ENCODE measurements at regions not wholly inside any gene's neighbourhood (a gene's known extent, or its start where the extent isn't known, plus 50 kb on each side); places are given as distances from the start of the nearest gene placed in this dataset.
A peak's percentile ranks its signal among the peaks of the same experiment; 100 is the strongest.
"Not testable (repeated sequence)": the region's sequence is repeated elsewhere in the genome, so short reads cannot be mapped to it uniquely, and the experiment has no call there.

DNA sequence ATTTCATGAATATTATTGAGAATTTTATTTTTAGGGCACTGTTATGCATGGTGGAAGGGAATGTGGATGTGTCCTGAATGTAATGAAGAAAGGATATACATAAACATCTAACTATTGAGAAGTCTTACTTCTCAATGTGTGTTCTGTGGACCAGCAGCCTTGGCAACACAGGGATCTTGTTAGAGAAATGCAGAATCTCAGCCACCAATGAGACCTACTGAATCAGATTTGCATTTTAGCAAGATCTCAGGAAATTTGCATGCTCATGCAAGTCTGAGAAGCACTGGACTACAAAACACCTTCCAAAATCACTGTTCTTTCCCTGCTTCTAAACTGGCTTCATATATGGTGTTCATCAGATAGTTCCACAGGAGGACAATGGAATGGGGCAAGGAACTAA, 139.7 kb upstream of the WDFY3 start:
- no peak for DNase-seq

GRCh38 chr4:85106805-85107336, 140.4 kb upstream of the WDFY3 start:
- no peak for DNase-seq

GRCh38 chr4:85107553-85107952, 141.1 kb upstream of the WDFY3 start:
- DNase-seq: no peak

GRCh38 chr4:85113706-85114105, 147.2 kb upstream of the WDFY3 start:
- no peak for DNase-seq

DNA sequence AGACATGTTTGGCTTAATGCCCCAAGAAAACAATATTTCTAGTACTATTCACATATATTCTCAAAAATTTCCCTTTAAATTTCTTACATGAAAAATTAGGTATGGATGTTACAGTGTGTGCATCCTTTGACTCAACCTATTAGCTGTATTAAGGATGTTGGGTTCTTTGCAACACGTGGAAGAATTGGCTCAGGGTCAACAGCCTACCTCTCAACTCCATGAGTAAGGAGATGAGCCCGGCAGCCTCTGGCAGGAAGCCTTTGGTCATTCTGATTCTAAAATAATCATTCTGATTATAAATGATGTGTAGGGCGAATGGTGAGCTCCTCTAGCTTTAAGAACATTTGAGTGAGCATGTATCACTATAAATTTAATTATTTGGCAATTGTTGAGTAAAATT, 148.0 kb upstream of the WDFY3 start:
- DNase-seq: no peak

- no peak for DNase-seq
Observed at GRCh38 chr4:85116008-85116407, 149.5 kb upstream of the WDFY3 start.

DNA sequence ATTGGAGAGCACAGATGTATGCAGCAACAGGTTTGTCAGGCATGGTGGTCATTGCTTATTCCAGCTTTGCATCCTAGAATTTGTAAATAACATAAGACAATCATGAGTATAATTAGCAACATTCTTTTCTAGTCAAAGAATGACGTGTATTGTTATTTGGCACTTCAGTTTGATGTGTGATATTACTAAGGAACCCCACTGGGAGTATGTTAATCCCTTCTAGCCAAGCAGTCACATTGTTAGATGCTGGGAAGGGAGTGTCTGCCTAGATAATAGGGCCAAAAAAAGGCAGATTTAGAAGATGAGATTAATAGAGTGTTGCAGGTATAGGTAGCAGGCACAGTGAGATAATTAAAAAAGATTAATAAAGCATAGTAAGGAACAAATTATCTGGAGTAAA, 159.2 kb upstream of the WDFY3 start:
- no peak for DNase-seq

DNA sequence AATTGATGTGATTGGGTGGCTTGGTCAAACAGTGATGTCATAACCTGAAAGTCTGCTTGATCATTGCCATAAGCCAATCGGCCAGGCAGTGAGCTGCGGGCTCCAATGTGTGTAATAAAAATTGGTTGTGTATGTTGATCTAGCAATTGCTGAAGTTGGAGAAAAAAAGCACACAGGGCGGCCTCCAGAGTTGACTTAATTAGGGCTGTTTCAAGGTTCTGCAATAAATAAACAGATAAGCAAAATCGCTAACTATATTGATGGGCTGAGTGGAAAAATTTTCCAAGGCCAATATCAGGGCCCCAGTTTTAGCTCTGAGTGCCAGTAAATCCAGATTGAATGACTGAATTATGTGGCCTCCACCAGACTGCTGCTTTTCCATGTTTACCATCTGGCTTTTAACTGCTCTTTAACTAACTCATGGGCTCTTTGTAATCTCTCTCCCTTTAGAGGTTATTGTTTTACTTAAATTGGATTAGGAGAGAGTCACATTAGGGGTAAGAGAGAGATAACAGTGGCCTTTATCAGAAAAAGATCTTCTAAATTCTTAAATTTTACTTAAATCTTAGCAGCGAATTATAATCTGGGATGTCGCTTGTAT, 160.6 kb upstream of the WDFY3 start:
- DNase-seq: no peak

DNA sequence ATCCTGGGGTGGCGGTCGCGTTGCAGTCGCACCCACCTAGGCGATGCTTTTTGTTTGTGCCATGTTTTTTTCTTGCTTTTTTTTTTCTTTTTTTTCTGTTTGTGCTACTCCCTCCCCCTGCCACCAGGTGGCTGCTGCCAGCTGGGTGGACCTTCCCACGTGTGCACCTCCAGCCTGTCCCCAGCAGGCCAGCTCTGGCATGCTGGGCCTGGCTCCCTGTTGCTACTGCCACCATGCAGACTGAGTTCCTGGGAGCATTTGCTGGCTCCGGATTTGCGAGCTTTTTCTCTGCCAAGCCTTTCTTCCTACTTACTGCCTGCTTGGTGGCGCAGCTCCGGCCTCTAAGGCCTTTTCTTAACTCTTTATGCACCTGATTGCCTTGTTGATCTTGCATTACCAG, 161.2 kb upstream of the WDFY3 start:
- no peak for DNase-seq

DNA sequence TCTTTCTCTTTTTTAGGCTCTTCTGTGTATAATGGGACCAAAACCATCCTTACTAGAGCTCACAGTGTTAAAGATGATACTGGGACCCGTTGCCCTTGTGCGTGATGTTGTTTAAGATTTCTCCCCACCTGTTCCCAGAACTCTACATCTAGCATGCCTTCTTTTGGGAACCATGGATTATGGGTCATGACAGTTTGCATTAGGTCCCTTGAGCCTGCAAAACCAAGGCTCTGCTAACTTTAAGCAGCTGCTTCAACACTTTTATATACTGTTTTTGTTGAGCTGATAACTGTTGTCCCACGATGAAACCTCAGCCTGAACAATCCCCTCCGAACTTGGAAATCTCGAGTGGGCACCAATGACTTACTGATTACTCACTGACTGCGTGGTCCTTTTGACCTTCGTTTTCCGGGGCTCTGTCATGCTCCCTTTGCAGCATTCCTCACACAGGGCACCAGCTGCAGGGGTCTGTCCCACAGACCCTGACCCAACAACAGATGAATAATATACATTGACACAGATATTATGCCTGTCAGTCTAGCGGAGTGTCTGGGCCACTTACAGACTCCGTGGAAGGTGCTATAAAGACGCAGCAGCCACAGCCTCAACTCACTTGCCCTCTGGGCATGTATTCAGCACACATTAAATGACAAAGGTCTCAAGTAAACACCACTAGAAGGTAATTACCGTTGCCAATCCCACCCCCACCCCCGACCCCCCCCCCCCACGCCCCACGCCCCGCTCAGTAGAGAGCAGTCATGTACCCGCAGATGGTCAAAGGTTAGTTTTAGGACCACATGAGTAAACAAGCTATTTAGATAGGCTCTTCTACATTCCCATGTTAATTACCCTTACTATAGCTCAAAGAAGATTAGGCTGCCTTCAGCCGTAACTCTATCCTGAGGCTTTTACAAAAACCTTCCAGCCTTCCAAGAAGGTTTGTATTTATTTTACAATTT, 162.0 kb upstream of the WDFY3 start:
- DNase-seq: no peak

- not testable (repeated sequence) for DNase-seq
Observed at GRCh38 chr4:85129354-85130125, 163.1 kb upstream of the WDFY3 start.

DNA sequence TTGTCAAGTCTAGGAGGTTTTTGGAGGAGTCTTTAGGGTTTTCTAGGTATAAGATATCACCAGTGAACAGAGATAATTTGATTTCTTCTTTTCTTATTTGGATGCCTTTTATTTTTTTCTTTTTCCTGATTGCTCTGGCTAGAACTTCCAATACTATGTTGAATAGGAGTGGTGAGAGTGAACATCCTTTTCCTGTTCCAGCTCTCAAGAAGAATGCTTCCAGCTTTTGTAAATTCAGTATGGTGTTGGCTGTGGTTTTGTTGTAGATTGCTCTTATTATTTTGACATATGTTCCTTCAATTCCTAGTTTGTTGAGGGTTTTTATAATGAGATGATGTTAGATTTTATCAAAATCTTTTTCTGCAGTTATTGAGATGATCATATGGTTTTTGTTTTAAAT, 165.6 kb upstream of the WDFY3 start:
- no peak for DNase-seq

- DNase-seq: no peak
Observed at GRCh38 chr4:85132570-85132969, 166.1 kb upstream of the WDFY3 start.

DNA sequence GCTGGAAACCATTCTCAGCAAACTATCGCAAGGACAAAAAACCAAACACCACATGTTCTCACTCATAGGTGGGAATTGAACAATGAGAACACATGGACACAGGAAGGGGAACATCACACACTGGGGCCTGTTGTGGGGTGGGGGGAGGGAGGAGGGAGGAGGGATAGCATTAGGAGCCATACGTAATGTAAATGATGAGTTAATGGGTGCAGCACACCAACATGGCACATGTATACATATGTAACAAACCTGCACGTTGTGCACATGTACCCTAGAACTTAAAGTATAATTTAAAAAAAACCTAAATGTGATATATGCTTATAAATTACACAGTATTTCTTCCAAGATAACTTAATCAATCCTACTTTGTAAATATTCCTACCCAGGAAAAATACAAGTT, 173.3 kb upstream of the WDFY3 start:
- not testable (repeated sequence) for DNase-seq

- DNase-seq: no peak
Observed at GRCh38 chr4:85142451-85142850, 176.0 kb upstream of the WDFY3 start.

DNA sequence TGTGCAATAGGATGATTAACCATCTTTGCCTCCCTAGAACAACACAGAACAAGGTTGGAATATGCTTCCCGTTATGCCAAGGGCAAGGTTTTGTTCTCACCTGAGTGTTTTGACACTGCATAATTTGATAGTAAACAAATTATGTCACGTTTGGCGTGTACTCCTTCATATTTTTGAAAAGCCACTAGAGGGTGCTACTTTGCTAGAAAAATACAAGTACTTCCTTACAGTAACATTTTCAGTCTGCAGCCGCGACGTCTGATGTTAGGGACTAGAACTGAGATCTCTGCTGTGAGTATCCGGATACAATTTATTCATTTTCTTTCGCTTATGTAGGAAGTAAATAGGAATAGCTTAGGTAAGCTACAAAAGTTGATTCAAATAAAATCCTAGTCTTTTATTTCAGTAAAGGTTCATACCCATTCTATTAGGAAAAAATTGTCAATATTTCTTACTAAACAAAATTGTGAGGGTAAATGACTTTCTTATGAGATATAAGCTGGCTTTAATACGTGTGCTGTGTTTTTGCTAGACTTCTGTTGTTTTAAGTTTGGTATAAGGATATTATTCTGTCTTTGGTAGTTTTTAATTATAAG, 181.1 kb upstream of the WDFY3 start:
- DNase-seq: peak; percentile 60

DNA sequence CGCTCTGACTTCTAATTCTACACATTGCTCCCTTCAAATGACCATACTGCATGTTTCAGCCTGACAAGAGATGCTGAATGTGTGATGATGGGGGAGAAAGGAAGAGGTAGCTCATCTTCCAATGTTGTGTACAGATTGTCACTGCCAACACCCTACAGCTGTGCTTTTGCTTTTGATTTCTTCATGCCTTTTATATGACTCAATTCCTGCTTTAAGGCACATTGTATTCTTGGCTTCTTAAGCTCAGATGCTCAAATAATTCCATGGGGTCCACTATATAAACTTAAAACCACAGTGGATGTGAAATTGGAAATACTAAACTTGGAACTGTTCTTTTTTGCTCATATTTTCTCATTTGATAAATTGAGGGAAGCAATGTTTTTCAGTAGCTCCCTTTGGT, 183.2 kb upstream of the WDFY3 start:
- DNase-seq: no peak

DNA sequence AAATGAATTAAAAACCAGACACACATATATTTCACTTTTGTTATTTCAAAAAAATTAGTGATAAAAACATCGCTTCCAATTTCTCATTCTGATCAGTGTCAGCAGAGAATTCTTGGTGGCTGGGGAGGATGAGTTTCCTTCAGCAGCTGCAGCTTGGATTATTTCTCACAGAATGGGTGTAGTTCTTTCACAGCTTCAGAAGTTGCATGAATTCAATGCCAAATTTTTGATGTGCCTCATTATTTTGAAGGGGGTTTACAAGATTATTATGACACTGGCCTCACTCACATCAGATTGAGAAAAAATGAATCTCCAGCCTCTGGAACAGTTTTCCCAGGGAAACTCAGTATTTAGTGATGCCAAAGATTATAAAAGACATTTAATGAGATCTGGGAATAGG, 184.9 kb upstream of the WDFY3 start:
- DNase-seq: no peak

DNA sequence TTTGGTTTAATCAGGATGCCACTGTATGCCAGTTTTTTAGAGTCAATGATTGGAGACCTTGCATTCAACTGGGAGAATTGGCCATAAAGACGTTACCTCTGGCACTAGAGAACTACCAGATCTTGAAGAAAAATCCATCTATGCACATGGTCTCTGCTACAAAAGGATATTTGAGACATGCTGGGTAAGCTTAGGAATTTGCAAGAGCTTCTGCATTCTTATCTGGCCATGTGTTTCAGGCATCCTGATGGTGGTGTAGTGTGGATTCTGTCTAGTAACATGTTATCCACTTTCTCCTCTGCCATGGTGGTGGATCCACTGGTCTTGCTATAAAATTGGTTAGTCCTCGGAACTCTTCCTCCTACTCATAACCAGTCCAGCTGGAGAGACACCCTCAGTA, 185.3 kb upstream of the WDFY3 start:
- DNase-seq: no peak

- no peak for DNase-seq
Observed at GRCh38 chr4:85152480-85152879, 186.0 kb upstream of the WDFY3 start.

- no peak for DNase-seq
Observed at GRCh38 chr4:85153221-85153620, 186.7 kb upstream of the WDFY3 start.

- no peak for DNase-seq
Observed at GRCh38 chr4:85154591-85154990, 188.1 kb upstream of the WDFY3 start.

Data from renal pelvis (tissue), 1 donor.